Vagina (tissue), 2 donors: ENCODE measurements at regions not wholly inside any gene's neighbourhood (a gene's known extent, or its start where the extent isn't known, plus 50 kb on each side); places are given as distances from the start of the nearest gene placed in this dataset.

Experiments used
- DNase-seq, 2 donors: peaks; one replicate each; pipeline ENCODE4 v3.0.0-alpha.2; 2017; ENCODE audit errors: extremely low spot score in 2 of 2
- H3K27ac ChIP-seq: fragments of 200-600 bp; sonication (generic); one replicate; pipeline ENCODE4 v1.5.1; 2019
- H3K27me3 ChIP-seq: fragments of 200-600 bp; sonication (generic); one replicate; pipeline ENCODE4 v1.5.1; 2019
- H3K36me3 ChIP-seq, 2 donors: fragments of 200-600 bp; sonication (generic); one replicate each; pipeline ENCODE4 v1.5.1; 2017 to 2019
- H3K4me1 ChIP-seq: fragments of 200-600 bp; sonication (generic); one replicate; pipeline ENCODE4 v1.5.1; 2019
- H3K4me3 ChIP-seq, 2 donors: fragments of 200-600 bp; sonication (generic); 1 replicate in 1 of 2; 2 replicates in 1 of 2; pipeline ENCODE4 v1.5.1; 2016 to 2019
- H3K9me3 ChIP-seq: fragments of 200-600 bp; sonication (generic); one replicate; pipeline ENCODE4 v1.5.1; 2019
- CTCF ChIP-seq, 3 experiments: fragments of 450-650 bp in 2 of 3; fragments of 200-600 bp in 1 of 3; sonication (generic) in 1 of 3; IDR thresholded peaks; one replicate each; pipeline ENCODE4 v1.5.1; 2017 to 2019; ENCODE audit warnings: antibody characterized with exemption in 3 of 3, mild to moderate bottlenecking in 2 of 3, moderate library complexity in 2 of 3
- POLR2A ChIP-seq, 2 donors: fragments of 450-650 bp; IDR thresholded peaks; one replicate each; pipeline ENCODE4 v1.6.1; 2017; ENCODE audit warnings: antibody characterized with exemption in 2 of 2, mild to moderate bottlenecking in 2 of 2, moderate library complexity in 2 of 2
- intact Hi-C: fragments of 100-400 bp; cut with DNase I; formaldehyde crosslinking; loops from one replicate; pipeline ENCODE4 v1.15.1; 2023

GRCh38 chr7:81819861-81820260 lies 50.0 kb upstream of the HGF start:
- Histone ChIP-seq H3K4me1 (no peaks in the 10 kb centered on the region), H3K27me3 (no peaks in the 10 kb centered on the region), H3K4me3 (no peak overlapping the region), H3K27ac (no peak overlapping the region), H3K9me3 (no peaks in the 10 kb centered on the region), H3K36me3 (no peaks in the 10 kb centered on the region)
- DNase-seq = no peak
- TF ChIP-seq CTCF (IDR thresholded peaks at IDR 0.05) (no peak), POLR2A (IDR thresholded peaks at IDR 0.05) (no peak)
- intact Hi-C loops = no loop called here
